HG03378 (cell line): ENCODE measurements at regions not wholly inside any gene's neighbourhood (a gene's known extent, or its start where the extent isn't known, plus 50 kb on each side); places are given as distances from the start of the nearest gene placed in this dataset.

ENCODE experiments used
- ATAC-seq: cut with Tn5 transposase; IDR thresholded peaks from one replicate; pipeline ENCODE4 v1.9.1; 2021; ENCODE audit warnings: mild to moderate bottlenecking, moderate library complexity; ENCODE audit not compliant: unreplicated experiment

GRCh38 chr4:123092586-123092985, 170.2 kb upstream of the NUDT6 start:
- no peak for ATAC-seq

DNA sequence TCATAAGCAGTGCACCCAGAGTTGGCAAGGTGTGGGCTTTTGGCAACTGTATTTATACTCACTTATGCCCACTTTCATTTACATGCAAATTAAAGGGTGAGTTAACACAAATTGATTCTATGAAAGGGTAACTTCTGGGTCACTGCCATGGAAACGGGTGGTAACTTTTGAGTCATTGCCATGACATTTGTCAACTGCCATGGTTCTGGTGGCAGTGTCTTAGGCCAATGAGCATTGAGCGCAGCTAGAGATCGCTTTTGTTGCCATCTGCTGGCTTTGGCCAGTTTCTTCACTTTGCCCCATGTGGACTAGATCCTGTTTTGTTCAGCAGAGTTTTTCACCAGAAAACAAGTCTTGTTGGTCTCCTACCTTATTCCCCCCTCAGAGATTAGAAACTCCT, 170.8 kb upstream of the NUDT6 start:
- ATAC-seq, result no peak

DNA sequence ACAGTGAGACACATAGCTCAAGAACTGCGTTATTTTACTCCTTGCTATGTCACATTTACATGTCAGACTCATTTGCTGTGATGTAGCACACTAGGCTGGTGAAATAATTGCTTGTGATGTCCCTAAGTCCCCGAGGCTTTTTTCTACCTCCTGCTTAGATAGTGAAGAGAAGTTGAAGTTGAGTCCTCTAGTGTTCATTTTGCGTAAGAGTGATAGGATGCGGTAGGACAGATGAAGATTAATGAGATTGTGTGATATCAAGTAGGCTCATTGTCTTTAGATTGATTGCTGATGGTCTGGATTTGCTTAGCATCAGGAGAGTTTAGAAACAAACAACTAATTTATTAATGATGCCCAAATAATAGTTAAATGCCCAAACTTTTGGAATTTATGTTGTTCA, 173.6 kb upstream of the NUDT6 start:
- no peak for ATAC-seq

GRCh38 chr4:123102897-123103471, 180.6 kb upstream of the NUDT6 start:
- ATAC-seq, result peak; percentile 78

- ATAC-seq, result no peak
These were observed 182.1 kb upstream of the NUDT6 start for GRCh38 chr4:123104310-123105025.

DNA sequence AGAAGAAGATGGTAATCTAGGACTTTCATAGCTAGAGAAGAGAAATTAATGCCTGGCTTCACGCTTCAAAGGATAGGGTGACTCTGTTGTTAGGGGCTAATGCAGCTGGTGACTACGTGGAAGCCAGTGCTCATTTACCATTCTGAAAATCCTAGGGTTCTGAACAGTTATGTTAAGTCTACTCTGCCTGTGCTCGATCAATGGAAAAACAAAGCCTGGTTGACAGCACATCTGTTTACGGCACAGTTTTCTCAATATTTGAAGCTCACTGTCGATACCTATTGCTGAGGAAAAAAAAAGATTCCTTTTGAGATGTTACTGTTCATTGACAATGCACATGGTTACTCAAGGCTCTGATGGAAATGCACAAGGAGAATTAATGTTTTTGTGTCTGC, 182.6 kb upstream of the NUDT6 start:
- no peak for ATAC-seq

- ATAC-seq, result no peak
These were observed 184.3 kb upstream of the NUDT6 start for GRCh38 chr4:123106747-123107146.

DNA sequence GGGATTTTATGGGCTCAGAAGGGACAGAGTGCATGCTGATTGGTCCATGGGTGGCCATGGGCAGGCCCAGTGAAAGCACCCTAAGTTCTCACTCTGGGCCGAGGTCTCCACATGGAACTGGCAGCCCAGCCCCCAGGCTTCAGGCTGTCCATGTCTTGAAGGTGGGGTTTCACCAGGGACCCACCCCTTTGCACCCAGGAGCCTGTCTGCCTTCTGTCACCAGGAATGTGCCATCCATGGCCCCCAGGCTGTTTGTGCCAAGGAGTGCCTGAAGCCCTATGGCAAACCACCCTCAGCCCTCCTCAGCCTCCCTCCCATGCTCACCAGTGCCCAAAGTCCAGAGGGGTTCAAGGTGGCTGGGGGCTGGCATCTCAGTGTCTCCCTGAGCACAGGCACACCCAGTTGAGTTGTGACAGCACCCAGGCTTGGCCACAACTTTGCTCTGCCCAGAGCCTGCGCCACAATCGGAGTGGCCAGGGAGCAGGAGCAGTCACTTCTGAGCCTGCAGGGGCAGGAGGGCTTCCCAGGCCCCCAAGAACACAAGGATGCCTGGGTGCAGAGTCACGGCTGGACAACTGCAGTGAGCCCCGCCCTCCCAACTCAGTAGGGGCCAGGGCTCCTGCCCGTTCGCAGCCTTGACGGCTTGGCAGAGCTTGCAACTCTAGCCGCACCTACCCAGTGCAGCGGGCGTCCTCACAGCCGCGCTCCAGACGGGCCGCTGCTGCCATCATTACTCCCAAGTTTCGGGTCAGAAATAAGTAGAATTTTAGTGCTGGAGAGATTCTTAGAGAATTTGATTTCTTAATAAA, 185.3 kb upstream of the NUDT6 start:
- ATAC-seq, result no peak

DNA sequence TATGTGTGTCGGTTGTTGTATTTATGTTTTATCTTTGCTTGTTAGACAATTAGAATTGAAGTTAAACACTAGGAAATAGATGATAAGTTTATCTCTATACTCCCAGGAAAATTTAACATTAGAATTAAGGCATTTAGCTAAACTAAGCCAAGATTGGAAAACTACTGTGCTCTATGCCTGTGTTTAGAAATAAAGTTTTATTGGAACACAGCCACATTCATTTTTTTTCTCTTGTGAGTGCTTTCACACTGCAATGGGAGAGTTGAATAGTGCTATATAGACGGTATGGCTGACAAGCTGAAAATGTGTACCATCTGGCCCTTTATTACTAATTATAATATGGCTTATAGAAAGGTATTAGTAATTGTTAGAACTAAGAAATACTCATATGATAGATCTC, 186.7 kb upstream of the NUDT6 start:
- ATAC-seq, result no peak

GRCh38 chr4:123110147-123110546, 187.8 kb upstream of the NUDT6 start:
- ATAC-seq, result no peak

- ATAC-seq, result no peak
These were observed 188.3 kb upstream of the NUDT6 start for GRCh38 chr4:123110685-123111084.

DNA sequence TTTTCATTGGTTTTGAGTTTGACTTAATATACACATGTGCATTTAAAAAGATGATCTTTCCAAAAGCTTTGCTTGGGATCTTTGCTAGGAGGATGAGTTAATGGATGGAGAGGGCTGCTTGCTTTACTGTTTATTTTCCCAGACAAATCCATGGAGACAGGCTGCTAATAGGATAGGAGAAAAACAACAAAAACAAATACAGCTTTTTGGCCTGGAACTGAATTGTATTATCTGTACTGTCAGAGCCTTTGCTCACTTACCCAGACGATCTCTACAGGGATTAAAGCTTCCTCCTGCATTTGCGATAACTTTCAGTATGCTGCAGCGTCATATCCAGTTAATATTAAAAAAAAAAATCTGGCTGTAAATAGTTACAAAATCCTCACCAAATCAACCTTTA, 190.8 kb upstream of the NUDT6 start:
- no peak for ATAC-seq

DNA sequence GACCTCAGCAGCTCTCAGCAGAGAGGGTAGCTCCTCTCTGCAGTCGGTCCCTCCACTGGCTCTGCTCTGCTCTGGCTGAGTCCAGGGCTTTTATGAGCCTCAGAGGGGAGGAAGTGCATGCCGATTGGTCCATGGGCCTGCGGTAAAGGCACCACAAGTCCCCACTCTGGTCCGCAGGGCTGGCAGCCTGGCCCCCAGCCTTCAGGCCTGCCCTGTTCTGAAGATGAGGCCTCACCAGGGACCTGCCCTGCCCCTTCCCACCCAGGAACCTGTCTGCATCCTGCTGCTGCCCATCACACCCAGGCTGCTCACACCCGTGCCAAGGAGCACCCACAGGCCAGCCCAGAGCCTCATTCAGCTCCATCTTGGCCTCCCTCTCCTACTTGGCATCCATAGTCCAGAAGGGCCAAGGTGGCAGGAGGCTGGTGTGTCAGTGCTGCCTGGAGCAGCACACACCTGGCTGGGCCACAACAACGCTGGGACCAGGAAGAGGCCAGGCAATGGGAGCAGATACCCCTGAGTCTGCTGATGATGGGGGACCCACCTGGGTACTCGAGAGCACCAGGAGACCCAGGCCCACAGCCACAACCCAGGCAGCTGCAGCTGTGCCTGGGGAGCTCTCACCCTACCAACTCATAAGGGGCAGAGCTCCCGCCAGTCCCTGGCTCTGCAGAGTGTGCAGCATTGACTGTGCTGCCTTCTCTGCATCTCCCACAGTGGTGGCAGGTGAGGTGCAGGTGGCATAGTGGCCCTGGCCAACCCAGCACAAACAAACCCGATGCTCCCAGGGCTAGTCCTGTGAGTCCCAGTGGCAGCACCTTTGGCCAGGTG, 191.9 kb upstream of the NUDT6 start:
- no peak for ATAC-seq

- ATAC-seq, result no peak
These were observed 192.7 kb upstream of the NUDT6 start for GRCh38 chr4:123114915-123115756.

- no peak for ATAC-seq
These were observed 194.0 kb upstream of the NUDT6 start for GRCh38 chr4:123116412-123116811.

DNA sequence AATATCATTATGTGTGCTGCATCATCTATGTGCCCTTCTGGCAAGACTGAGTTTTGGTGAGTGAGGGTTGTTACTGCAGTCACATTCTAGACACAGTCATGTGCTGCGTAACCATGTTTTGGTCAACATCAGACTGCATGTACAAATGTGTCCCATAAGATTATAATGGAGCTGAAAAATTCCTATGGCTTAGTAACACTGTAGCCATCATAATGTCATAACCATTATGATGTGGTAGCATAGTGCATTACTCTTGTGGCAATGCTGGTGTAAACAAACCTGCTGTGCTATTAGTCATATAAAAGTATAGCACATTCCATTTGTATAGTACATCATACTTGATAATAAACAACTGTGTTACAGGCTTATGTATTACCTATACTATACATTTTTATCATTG, 198.1 kb upstream of the NUDT6 start:
- no peak for ATAC-seq

- ATAC-seq, result no peak
These were observed 199.0 kb upstream of the NUDT6 start for GRCh38 chr4:123121241-123121907.

- no peak for ATAC-seq
These were observed 203.1 kb upstream of the NUDT6 start for GRCh38 chr4:123125477-123125876.

GRCh38 chr4:123127218-123127617, 204.8 kb upstream of the NUDT6 start:
- no peak for ATAC-seq

GRCh38 chr4:123127875-123128274, 205.5 kb upstream of the NUDT6 start:
- ATAC-seq, result no peak
